AG04449 (cell line): ENCODE measurements at regions not wholly inside any gene's neighbourhood (a gene's known extent, or its start where the extent isn't known, plus 50 kb on each side); places are given as distances from the start of the nearest gene placed in this dataset.

ENCODE experiments used
- CTCF ChIA-PET: fragments of 350-600 bp; formaldehyde crosslinking; extraction: SDS; loops from one replicate; lab custom pipeline; 2021; ENCODE audit warnings: antibody characterized with exemption; lab: Yijun Ruan, JAX
- POLR2A ChIA-PET: fragments of 400-600, 350-600 bp; formaldehyde crosslinking; extraction: SDS; loops from one replicate; lab custom pipeline; 2020; ENCODE audit warnings: antibody characterized with exemption, inconsistent platforms; lab: Yijun Ruan, JAX
- DNase-seq: peaks from one replicate; pipeline ENCODE4 v3.0.0-alpha.2; 2010; ENCODE audit warnings: low read depth, low spot score
- H3K4me3 ChIP-seq: 2 replicates; pipeline ENCODE4 v1.5.1; 2011; ENCODE audit warnings: low read depth, mild to moderate bottlenecking, control low read depth, low read length
- CTCF ChIP-seq: IDR thresholded peaks from one replicate; pipeline ENCODE4 v1.5.1; 2011; ENCODE audit warnings: mild to moderate bottlenecking, moderate library complexity, low read length, control low read depth, inconsistent platforms; ENCODE audit not compliant: insufficient read depth; ENCODE audit errors: missing control alignments

GRCh38 chr2:105610576-105611332 lies 134.0 kb upstream of the NCK2 start:
- POLR2A ChIA-PET = no interaction called here
- TF ChIP-seq CTCF = no peak
- DNase-seq = no peak
- CTCF ChIA-PET = no interaction called here
- H3K4me3 ChIP-seq = no peak overlapping the region

GRCh38 chr2:105609746-105610402 lies 134.8 kb upstream of the NCK2 start:
- DNase-seq = no peak
- H3K4me3 ChIP-seq = no peak overlapping the region
- ChIA-PET POLR2A (interaction anchor here (0.6 kb wide), 1 partner anchor 15 kb away, joined by 4 read pairs; no protein-coding TSS in a partner anchor), CTCF (no interaction called here)
- no peak for TF ChIP-seq CTCF

- ChIA-PET CTCF (no interaction called here), POLR2A (interaction anchor here (0.6 kb wide), 1 partner anchor 333 kb away, joined by 3 read pairs; no protein-coding TSS in a partner anchor)
- no peak overlapping the region for H3K4me3 ChIP-seq
- DNase-seq = no peak
- TF ChIP-seq CTCF = no peak
Measured at GRCh38 chr2:105607920-105608504, 136.7 kb upstream of the NCK2 start.

GRCh38 chr2:105606081-105606480 lies 138.6 kb upstream of the NCK2 start:
- ChIA-PET POLR2A (no interaction called here), CTCF (no interaction called here)
- H3K4me3 ChIP-seq = no peak overlapping the region
- no peak for DNase-seq
- TF ChIP-seq CTCF = no peak

- ChIA-PET CTCF (no interaction called here), POLR2A (no interaction called here)
- no peak for TF ChIP-seq CTCF
- H3K4me3 ChIP-seq = no peak overlapping the region
- no peak for DNase-seq
Measured at GRCh38 chr2:105604938-105605337, 139.8 kb upstream of the NCK2 start.
